ENCODE measurements at regions not wholly inside any gene's neighbourhood (a gene's known extent, or its start where the extent isn't known, plus 50 kb on each side); places are given as distances from the start of the nearest gene placed in this dataset.

DNA sequence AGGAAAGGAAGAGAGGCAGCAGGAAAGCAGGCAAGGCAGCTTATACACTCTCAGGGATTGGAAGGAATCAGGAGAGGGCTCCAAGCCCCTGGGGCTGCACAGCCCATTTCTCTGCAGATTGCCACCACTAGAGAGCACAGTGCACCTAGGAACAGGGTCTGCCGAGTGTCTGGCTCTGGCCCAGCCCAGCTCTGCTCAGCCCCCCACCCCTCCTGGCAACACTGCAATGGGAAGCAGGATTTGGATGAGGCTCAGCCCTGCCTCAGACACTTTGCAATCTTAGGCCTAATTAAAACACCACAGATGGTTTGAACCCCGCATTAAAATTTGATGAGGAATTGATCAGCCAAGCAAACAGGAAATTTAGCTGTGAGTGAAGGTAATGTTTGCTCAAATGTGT lies 252.7 kb downstream of the DHX35 start:
- TF ChIP-seq, protein P1, sequence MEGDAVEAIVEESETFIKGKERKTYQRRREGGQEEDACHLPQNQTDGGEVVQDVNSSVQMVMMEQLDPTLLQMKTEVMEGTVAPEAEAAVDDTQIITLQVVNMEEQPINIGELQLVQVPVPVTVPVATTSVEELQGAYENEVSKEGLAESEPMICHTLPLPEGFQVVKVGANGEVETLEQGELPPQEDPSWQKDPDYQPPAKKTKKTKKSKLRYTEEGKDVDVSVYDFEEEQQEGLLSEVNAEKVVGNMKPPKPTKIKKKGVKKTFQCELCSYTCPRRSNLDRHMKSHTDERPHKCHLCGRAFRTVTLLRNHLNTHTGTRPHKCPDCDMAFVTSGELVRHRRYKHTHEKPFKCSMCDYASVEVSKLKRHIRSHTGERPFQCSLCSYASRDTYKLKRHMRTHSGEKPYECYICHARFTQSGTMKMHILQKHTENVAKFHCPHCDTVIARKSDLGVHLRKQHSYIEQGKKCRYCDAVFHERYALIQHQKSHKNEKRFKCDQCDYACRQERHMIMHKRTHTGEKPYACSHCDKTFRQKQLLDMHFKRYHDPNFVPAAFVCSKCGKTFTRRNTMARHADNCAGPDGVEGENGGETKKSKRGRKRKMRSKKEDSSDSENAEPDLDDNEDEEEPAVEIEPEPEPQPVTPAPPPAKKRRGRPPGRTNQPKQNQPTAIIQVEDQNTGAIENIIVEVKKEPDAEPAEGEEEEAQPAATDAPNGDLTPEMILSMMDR (IDR thresholded peaks at IDR 0.05; ENCODE audit: insufficient read depth, low read length, poor library complexity, severe bottlenecking): no peak
- no peak for TF ChIP-seq EZH2phosphoT487 (conservative IDR thresholded peaks at IDR 0.05; ENCODE audit: low read length)

Data from SU-DHL-6 (cell line).